ENCODE measurements at regions not wholly inside any gene's neighbourhood (a gene's known extent, or its start where the extent isn't known, plus 50 kb on each side); places are given as distances from the start of the nearest gene placed in this dataset.

- TF ChIP-seq CTCF (IDR thresholded peaks at IDR 0.05; ENCODE audit: insufficient read depth, low read depth, low read length): no peak
- TF ChIP-seq EZH2 (IDR thresholded peaks at IDR 0.05; ENCODE audit: insufficient read depth, low read length): no peak
Observed at GRCh38 chr5:148012801-148013200, 51.0 kb upstream of the SPINK5 start.

Measured in astrocyte (in vitro differentiated cells and primary cell).